ENCODE measurements at regions not wholly inside any gene's neighbourhood (a gene's known extent, or its start where the extent isn't known, plus 50 kb on each side); places are given as distances from the start of the nearest gene placed in this dataset.

DNA sequence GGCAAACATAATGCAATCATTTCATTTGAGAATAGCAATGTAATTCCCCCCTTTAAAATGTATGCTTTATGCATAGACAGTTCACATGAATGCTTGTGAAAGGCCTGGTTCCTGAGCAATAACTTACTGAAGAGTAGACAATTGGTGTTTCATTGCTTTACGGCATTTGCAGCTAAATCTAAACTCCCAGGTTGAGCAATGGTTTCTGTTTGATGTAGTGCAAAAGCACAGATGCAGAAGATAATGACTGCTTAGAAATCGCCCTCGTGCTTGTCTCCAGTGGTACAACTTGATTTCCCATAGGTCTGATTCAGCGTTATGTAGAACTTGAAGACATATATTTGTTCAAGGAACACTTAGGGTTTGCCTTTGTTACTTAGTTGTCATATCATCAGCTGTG, 1018.3 kb downstream of the DIAPH3 start:
- no peaks in the 10 kb centered on the region for H4K20me1 ChIP-seq (ENCODE audit: control insufficient read depth, insufficient read depth, insufficient read length)
- H4K8ac ChIP-seq (replicated peaks; ENCODE audit: insufficient read length, low read depth, low read length), result no peak overlapping the region
- TF ChIP-seq, protein P1, sequence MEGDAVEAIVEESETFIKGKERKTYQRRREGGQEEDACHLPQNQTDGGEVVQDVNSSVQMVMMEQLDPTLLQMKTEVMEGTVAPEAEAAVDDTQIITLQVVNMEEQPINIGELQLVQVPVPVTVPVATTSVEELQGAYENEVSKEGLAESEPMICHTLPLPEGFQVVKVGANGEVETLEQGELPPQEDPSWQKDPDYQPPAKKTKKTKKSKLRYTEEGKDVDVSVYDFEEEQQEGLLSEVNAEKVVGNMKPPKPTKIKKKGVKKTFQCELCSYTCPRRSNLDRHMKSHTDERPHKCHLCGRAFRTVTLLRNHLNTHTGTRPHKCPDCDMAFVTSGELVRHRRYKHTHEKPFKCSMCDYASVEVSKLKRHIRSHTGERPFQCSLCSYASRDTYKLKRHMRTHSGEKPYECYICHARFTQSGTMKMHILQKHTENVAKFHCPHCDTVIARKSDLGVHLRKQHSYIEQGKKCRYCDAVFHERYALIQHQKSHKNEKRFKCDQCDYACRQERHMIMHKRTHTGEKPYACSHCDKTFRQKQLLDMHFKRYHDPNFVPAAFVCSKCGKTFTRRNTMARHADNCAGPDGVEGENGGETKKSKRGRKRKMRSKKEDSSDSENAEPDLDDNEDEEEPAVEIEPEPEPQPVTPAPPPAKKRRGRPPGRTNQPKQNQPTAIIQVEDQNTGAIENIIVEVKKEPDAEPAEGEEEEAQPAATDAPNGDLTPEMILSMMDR (conservative IDR thresholded peaks at IDR 0.05), result no peak
- no peak overlapping the region for H2AK5ac ChIP-seq (ENCODE audit: insufficient read length, low read length)
- H3K4me2 ChIP-seq (ENCODE audit: insufficient read depth, insufficient read length, low read length), result no peak overlapping the region
- Mint-ChIP-seq H3K9me3 (no peaks in the 10 kb centered on the region), H3K4me1 (no peaks in the 10 kb centered on the region), H3K27ac (no peak overlapping the region), H3K27me3 (ENCODE audit: low read depth) (no peaks in the 10 kb centered on the region), H3K4me3 (no peak overlapping the region), H3K36me3 (ENCODE audit: insufficient read depth in 1 of 3, low read depth in 3 of 3) (no peaks in the 10 kb centered on the region)
- no peaks in the 10 kb centered on the region for H3K79me2 ChIP-seq (ENCODE audit: insufficient read depth, low read length)
- H3K9ac ChIP-seq (ENCODE audit: extremely low read depth, insufficient read length, low read length), result no peak overlapping the region
- H3K23me2 ChIP-seq (ENCODE audit: insufficient read length, low read depth, low read length, poor library complexity, severe bottlenecking), result no peaks in the 10 kb centered on the region
- H3K14ac ChIP-seq (ENCODE audit: insufficient read depth, low read length), result no peak overlapping the region
- no CpG with 5 or more reads among the region's 4 CpGs for WGBS (ENCODE audit: extremely low coverage, insufficient read length, low lambda C conversion rate)
- no peak overlapping the region for H3K23ac ChIP-seq (ENCODE audit: insufficient read length, low read depth, low read length)
- H3K27me3 ChIP-seq (ENCODE audit: insufficient read depth, low read length), result no peaks in the 10 kb centered on the region
- H3K18ac ChIP-seq (ENCODE audit: insufficient read length, low read depth, low read length), result no peak overlapping the region
- no peak overlapping the region for H2BK20ac ChIP-seq (ENCODE audit: low read depth, low read length, poor library complexity, severe bottlenecking)
- H2BK15ac ChIP-seq (ENCODE audit: low read depth, low read length), result no peak overlapping the region
- H2BK120ac ChIP-seq (ENCODE audit: low read depth, low read length, poor library complexity, severe bottlenecking), result no peak overlapping the region
- no peak overlapping the region for H2BK12ac ChIP-seq (ENCODE audit: insufficient read length, low read depth, low read length)
- H3T11ph ChIP-seq (ENCODE audit: low read length), result no peak overlapping the region
- no peak overlapping the region for H3K4ac ChIP-seq (ENCODE audit: low read depth, low read length)
- no peaks in the 10 kb centered on the region for H3K79me1 ChIP-seq (ENCODE audit: insufficient read depth, low read depth, low read length, poor library complexity, severe bottlenecking)
- H4K5ac ChIP-seq (ENCODE audit: insufficient read length, low read depth, low read length), result no peak overlapping the region
- H2BK5ac ChIP-seq (ENCODE audit: insufficient read length, low read length), result no peak overlapping the region
- no peaks in the 10 kb centered on the region for H3K9me3 ChIP-seq (ENCODE audit: control insufficient read depth, low read depth, low read length)
- no peak overlapping the region for H3K27ac ChIP-seq (ENCODE audit: insufficient read length, low read depth, low read length)
- H3K4me1 ChIP-seq (ENCODE audit: insufficient read depth, low read length), result no peaks in the 10 kb centered on the region
- no peak overlapping the region for H2AFZ ChIP-seq (ENCODE audit: low read length)
- H4K91ac ChIP-seq (ENCODE audit: insufficient read length, low read depth, low read length), result no peak overlapping the region
- no peak overlapping the region for H3K56ac ChIP-seq (ENCODE audit: insufficient read length, low read depth, low read length)
- DNase-seq, result no peak
